MCF 10A (cell line): ENCODE measurements at regions not wholly inside any gene's neighbourhood (a gene's known extent, or its start where the extent isn't known, plus 50 kb on each side); places are given as distances from the start of the nearest gene placed in this dataset.

ENCODE experiments used
- BruUV-seq: library from RNA; stranded (reverse); fragments of 400-500 nt; replicated peaks from 2 replicates; lab custom pipeline; 2021; lab: Mats Ljungman, UMichigan
- CTCF ChIA-PET: fragments of 300-600 bp; sonication (Branson Sonifier 250); formaldehyde crosslinking; extraction: SDS; loops from one replicate; lab custom pipeline; 2021; ENCODE audit warnings: antibody characterized with exemption, inconsistent platforms; lab: Yijun Ruan, JAX
- POLR2A ChIA-PET: fragments of 300-600, 350-650 bp; sonication (Branson Sonifier 250); formaldehyde crosslinking; extraction: SDS; loops from one replicate; lab custom pipeline; 2020; ENCODE audit warnings: antibody characterized with exemption, inconsistent platforms; lab: Yijun Ruan, JAX
- DNase-seq: peaks from one replicate; pipeline ENCODE4 v3.0.0-alpha.2; 2018; ENCODE audit not compliant: unreplicated experiment
- H3K27ac Mint-ChIP-seq: one replicate; pipeline ENCODE4 v1.8.0; 2022; ENCODE audit warnings: mild to moderate bottlenecking, low read depth, mixed read lengths; ENCODE audit not compliant: unreplicated experiment
- H3K27me3 Mint-ChIP-seq: one replicate; pipeline ENCODE4 v1.8.0; 2022; ENCODE audit warnings: mixed read lengths; ENCODE audit not compliant: insufficient read depth, unreplicated experiment
- H3K36me3 Mint-ChIP-seq: one replicate; pipeline ENCODE4 v1.8.0; 2022; ENCODE audit warnings: mild to moderate bottlenecking, moderate library complexity, mixed read lengths; ENCODE audit not compliant: insufficient read depth, unreplicated experiment
- H3K4me1 Mint-ChIP-seq: one replicate; pipeline ENCODE4 v1.8.0; 2022; ENCODE audit warnings: mixed read lengths; ENCODE audit not compliant: insufficient read depth, unreplicated experiment
- H3K4me3 Mint-ChIP-seq: one replicate; pipeline ENCODE4 v1.8.0; 2022; ENCODE audit warnings: mild to moderate bottlenecking, moderate library complexity, mixed read lengths; ENCODE audit not compliant: unreplicated experiment
- H3K9me3 Mint-ChIP-seq: one replicate; pipeline ENCODE4 v1.8.0; 2022; ENCODE audit warnings: mixed read lengths; ENCODE audit not compliant: unreplicated experiment
- CTCF ChIP-seq: fragments of 200-600 bp; IDR thresholded peaks from one replicate; pipeline ENCODE4 v1.8.0; 2022; ENCODE audit warnings: antibody characterized with exemption, mild to moderate bottlenecking; ENCODE audit not compliant: unreplicated experiment
- intact Hi-C: fragments of 100-400 bp; cut with micrococcal nuclease; formaldehyde crosslinking; loops from 2 replicates; pipeline ENCODE4 v1.14.1; 2022

GRCh38 chr12:39037115-39037514 is 131.7 kb upstream of the CPNE8 start:
- POLR2A ChIA-PET, result interaction anchor here (0.8 to 1.0 kb wide), 2 partner anchors 12 to 131 kb away, joined by 3 read pairs; no protein-coding TSS in a partner anchor
- H3K4me1 Mint-ChIP-seq, result no peaks in the 10 kb centered on the region

GRCh38 chr12:39036105-39036504 is 130.7 kb upstream of the CPNE8 start:
- no peak for DNase-seq
- Mint-ChIP-seq H3K36me3 (no peaks in the 10 kb centered on the region), H3K27me3 (no peaks in the 10 kb centered on the region), H3K9me3 (no peaks in the 10 kb centered on the region), H3K27ac (no peak overlapping the region), H3K4me3 (no peak overlapping the region), H3K4me1 (no peaks in the 10 kb centered on the region)
- BruUV-seq, result no TSS peak
- intact Hi-C loops, result no loop called here
- CTCF ChIA-PET, result no interaction called here
- TF ChIP-seq CTCF, result no peak
- POLR2A ChIA-PET, result no interaction called here

More at GRCh38 chr12:39037115-39037514, 131.7 kb upstream of the CPNE8 start:
- CTCF ChIA-PET, result no interaction called here
- intact Hi-C loops, result no loop called here
- BruUV-seq, result no TSS peak
- no peak overlapping the region for H3K27ac Mint-ChIP-seq
- H3K27me3 Mint-ChIP-seq, result no peaks in the 10 kb centered on the region
- no peaks in the 10 kb centered on the region for H3K36me3 Mint-ChIP-seq
- no peak for DNase-seq
- no peaks in the 10 kb centered on the region for H3K9me3 Mint-ChIP-seq
- no peak overlapping the region for H3K4me3 Mint-ChIP-seq
- TF ChIP-seq CTCF, result no peak

DNA sequence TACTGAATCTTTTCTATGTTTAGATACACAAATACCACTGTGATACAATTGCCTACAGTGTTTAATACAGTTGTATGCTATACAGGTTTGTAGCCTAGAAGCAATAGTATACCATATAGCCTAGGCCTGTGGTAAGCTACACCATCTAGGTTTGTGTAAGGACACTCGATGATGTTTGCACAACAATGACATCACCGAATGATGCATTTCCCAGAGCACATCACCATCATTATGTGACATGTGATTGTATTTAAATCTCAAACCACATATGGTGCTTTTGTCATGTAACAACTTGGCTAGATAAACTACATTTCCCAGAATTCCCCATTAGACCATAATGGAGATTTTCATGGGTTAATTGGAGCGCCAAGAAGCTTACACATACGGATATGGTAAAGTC is 128.4 kb upstream of the CPNE8 start:
- no peak for DNase-seq
- no TSS peak for BruUV-seq
- H3K4me3 Mint-ChIP-seq, result no peak overlapping the region
- no peaks in the 10 kb centered on the region for H3K9me3 Mint-ChIP-seq
- H3K36me3 Mint-ChIP-seq, result no peaks in the 10 kb centered on the region
- no peaks in the 10 kb centered on the region for H3K27me3 Mint-ChIP-seq
- H3K4me1 Mint-ChIP-seq, result no peaks in the 10 kb centered on the region
- intact Hi-C loops, result no loop called here
- CTCF ChIA-PET, result interaction anchor here (1.0 kb wide), 1 partner anchor 128 kb away, joined by 4 read pairs; no protein-coding TSS in a partner anchor
- no peak for TF ChIP-seq CTCF
- POLR2A ChIA-PET, result no interaction called here
- no peak overlapping the region for H3K27ac Mint-ChIP-seq

DNA sequence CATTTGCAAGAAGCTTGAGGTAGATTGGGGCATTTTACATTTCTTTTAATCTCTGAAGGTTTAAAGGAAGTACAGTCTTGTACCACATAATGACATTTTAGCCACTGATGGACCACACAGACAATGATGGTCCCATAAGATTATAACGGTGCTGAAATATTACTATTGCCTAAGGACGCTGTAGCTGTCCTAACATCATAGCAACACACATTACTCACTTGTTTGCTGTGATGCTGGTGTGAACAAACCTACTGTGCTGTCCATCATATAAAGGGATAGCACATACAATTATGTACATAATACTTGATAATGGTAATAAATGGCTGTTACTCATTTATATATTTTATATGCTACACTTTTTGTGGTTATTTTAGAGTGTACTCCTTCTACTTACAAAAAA is 127.1 kb upstream of the CPNE8 start:
- no peaks in the 10 kb centered on the region for H3K4me1 Mint-ChIP-seq
- H3K36me3 Mint-ChIP-seq, result no peaks in the 10 kb centered on the region
- no peak overlapping the region for H3K27ac Mint-ChIP-seq
- BruUV-seq, result no TSS peak
- H3K4me3 Mint-ChIP-seq, result no peak overlapping the region
- no peaks in the 10 kb centered on the region for H3K27me3 Mint-ChIP-seq
- peak; percentile 13 for DNase-seq
- POLR2A ChIA-PET, result interaction anchor here (0.7 to 1.8 kb wide), 3 partner anchors 13 to 262 kb away, joined by 3 read pairs; no protein-coding TSS in a partner anchor
- CTCF ChIA-PET, result interaction anchor here (0.6 to 1.2 kb wide), 3 partner anchors 10 to 149 kb away, joined by 3 read pairs; no protein-coding TSS in a partner anchor
- H3K9me3 Mint-ChIP-seq, result no peaks in the 10 kb centered on the region
- TF ChIP-seq CTCF, result no peak
- intact Hi-C loops, result no loop called here
